Upper lobe of left lung (tissue), 4 donors: ENCODE measurements at regions not wholly inside any gene's neighbourhood (a gene's known extent, or its start where the extent isn't known, plus 50 kb on each side); places are given as distances from the start of the nearest gene placed in this dataset.

Experiments used
- CTCF ChIP-seq, 6 experiments: fragments of 450-650 bp in 4 of 6; fragments of 200-600 bp in 2 of 6; sonication (generic) in 2 of 6; IDR thresholded peaks; one replicate each; pipeline ENCODE4 v1.5.1; 2016 to 2019; ENCODE audit warnings: antibody characterized with exemption in 6 of 6
- EP300 ChIP-seq, 4 donors: sonication (generic); formaldehyde crosslinking; IDR thresholded peaks; one replicate each; pipeline ENCODE4 v1.5.1; 2017; ENCODE audit warnings: antibody characterized with exemption in 4 of 4, control low read depth in 2 of 4
- POLR2AphosphoS5 ChIP-seq, 2 donors: sonication (generic); formaldehyde crosslinking; IDR thresholded peaks; one replicate each; pipeline ENCODE4 v1.5.1; 2017; ENCODE audit warnings: antibody characterized with exemption in 2 of 2

GRCh38 chr3:22439626-22440025 lies 688.6 kb upstream of the ZNF385D start:
- no peak for TF ChIP-seq CTCF (IDR thresholded peaks at IDR 0.05)
- TF ChIP-seq EP300 (IDR thresholded peaks at IDR 0.05) = no peak
- TF ChIP-seq POLR2AphosphoS5 (IDR thresholded peaks at IDR 0.05) = no peak
